ENCODE measurements at regions not wholly inside any gene's neighbourhood (a gene's known extent, or its start where the extent isn't known, plus 50 kb on each side); places are given as distances from the start of the nearest gene placed in this dataset.

- TF ChIP-seq GATA2 (IDR thresholded peaks at IDR 0.05; ENCODE audit: low read depth, low read length) (no peak), GATA3 (IDR thresholded peaks at IDR 0.05; ENCODE audit: low read depth, low read length) (no peak)
Observed at GRCh38 chr1:30631700-30632099, 91.7 kb downstream of the MATN1 start.

Data from SH-SY5Y (cell line).